HCT116 (cell line): ENCODE measurements at regions not wholly inside any gene's neighbourhood (a gene's known extent, or its start where the extent isn't known, plus 50 kb on each side); places are given as distances from the start of the nearest gene placed in this dataset.

ENCODE experiments used
- ATAC-seq: fragments of 200-7000 bp; cut with Tn5 transposase; 2 replicates; pipeline ENCODE4 v1.9.1; 2020; ENCODE audit warnings: mild to moderate bottlenecking, moderate library complexity
- BruUV-seq: library from RNA; stranded (reverse); fragments of 400-500 nt; replicated peaks from 2 replicates; lab custom pipeline; 2021; lab: Mats Ljungman, UMichigan
- CTCF ChIA-PET: fragments of 300-600 bp; sonication (Branson Sonifier 250); formaldehyde crosslinking; loops from one replicate; lab custom pipeline; 2021; ENCODE audit warnings: antibody characterized with exemption; lab: Charles Lee
- POLR2A ChIA-PET: fragments of 300-600, 350-600 bp; sonication (Branson Sonifier 250); formaldehyde crosslinking; loops from one replicate; lab custom pipeline; 2021; ENCODE audit warnings: antibody characterized with exemption; lab: Charles Lee
- RAD21 ChIA-PET, 2 experiments: fragments of 300-600 bp; sonication (Branson Sonifier 250); formaldehyde crosslinking; loops; one replicate each; lab custom pipeline; 2023; ENCODE audit warnings: low total read pairs in 2 of 2; ENCODE audit not compliant: uncharacterized antibody in 2 of 2, unreplicated experiment in 2 of 2, low non-redundant PET in 1 of 2; lab: Charles Lee
- DNase-seq: peaks from one replicate; pipeline ENCODE4 v3.0.0-alpha.2; 2010; ENCODE audit warnings: low read depth, low spot score
- H2AFZ ChIP-seq: fragments of 200-600 bp; shearing (Covaris generic), sonication (generic); 2 replicates; pipeline ENCODE4 v1.6.1; 2017; ENCODE audit warnings: low read depth, mixed run types, mixed read lengths, antibody characterized with exemption, low read length; ENCODE audit not compliant: poor library complexity, severe bottlenecking
- H3K27ac ChIP-seq: 2 replicates; pipeline ENCODE4 v1.5.1; 2012; ENCODE audit warnings: low read depth, low read length
- H3K27me3 ChIP-seq: fragments of 200-600 bp; sonication (generic); 2 replicates; pipeline ENCODE4 v1.6.1; 2016; ENCODE audit warnings: mixed run types, low read length, mixed read lengths; ENCODE audit not compliant: insufficient read depth
- H3K36me3 ChIP-seq, 2 experiments: fragments of 200-500 bp in 1 of 2; fragments of 200-600 bp in 1 of 2; sonication (Bioruptor generic) in 1 of 2; sonication (generic) in 1 of 2; 2 replicates each; pipeline versions ENCODE4 v1.5.1 to v1.6.1; 2014 to 2016; ENCODE audit warnings: low read length in 2 of 2, inconsistent platforms in 1 of 2, mixed read lengths in 1 of 2, mixed run types in 1 of 2; ENCODE audit not compliant: insufficient read depth in 2 of 2, control insufficient read depth in 1 of 2
- H3K4me1 ChIP-seq, 2 experiments: fragments of 200-600 bp in 1 of 2; sonication (generic) in 1 of 2; 2 replicates each; pipeline versions ENCODE4 v1.5.1 to v1.6.1; 2012 to 2017; ENCODE audit warnings: low read length in 2 of 2, inconsistent platforms in 1 of 2, mild to moderate bottlenecking in 1 of 2, mixed read lengths in 1 of 2, mixed run types in 1 of 2, moderate library complexity in 1 of 2; ENCODE audit not compliant: insufficient read depth in 2 of 2, control insufficient read depth in 1 of 2
- H3K4me2 ChIP-seq: fragments of 200-600 bp; sonication (generic); 2 replicates; pipeline ENCODE4 v1.6.1; 2017; ENCODE audit warnings: mixed run types, low read length, mixed read lengths
- H3K4me3 ChIP-seq, 2 experiments: fragments of 200-600 bp in 1 of 2; sonication (generic) in 1 of 2; replicated peaks in 1 of 2; 2 replicates each; pipeline ENCODE4 v1.5.1; 2011 to 2016; ENCODE audit warnings: low read length in 2 of 2, control low read depth in 1 of 2, low read depth in 1 of 2, mild to moderate bottlenecking in 1 of 2, mixed read lengths in 1 of 2, mixed run types in 1 of 2
- H3K79me2 ChIP-seq: fragments of 200-600 bp; sonication (generic); 2 replicates; pipeline ENCODE4 v1.6.1; 2017; ENCODE audit warnings: mild to moderate bottlenecking, mixed run types, low read length, moderate library complexity, mixed read lengths; ENCODE audit not compliant: insufficient read depth
- H3K9ac ChIP-seq: fragments of 200-600 bp; sonication (generic); 2 replicates; pipeline ENCODE4 v1.6.1; 2016; ENCODE audit warnings: low read length, mixed read lengths
- H3K9me2 ChIP-seq: fragments of 200-600 bp; sonication (generic), shearing (Covaris generic); 2 replicates; pipeline ENCODE4 v1.6.1; 2017; ENCODE audit warnings: mixed run types, mild to moderate bottlenecking, moderate library complexity; ENCODE audit not compliant: insufficient read depth
- H3K9me3 ChIP-seq, 2 experiments: fragments of 200-500 bp in 1 of 2; fragments of 200-600 bp in 1 of 2; sonication (Bioruptor generic) in 1 of 2; sonication (generic) in 1 of 2; 2 replicates each; pipeline ENCODE4 v1.6.1; 2014 to 2017; ENCODE audit warnings: low read length in 2 of 2, mixed read lengths in 2 of 2, inconsistent platforms in 1 of 2, low read depth in 1 of 2, mild to moderate bottlenecking in 1 of 2, mixed run types in 1 of 2, moderate library complexity in 1 of 2; ENCODE audit not compliant: control insufficient read depth in 1 of 2, insufficient read depth in 1 of 2
- H4K20me1 ChIP-seq: fragments of 200-600 bp; sonication (generic), shearing (Covaris generic); 2 replicates; pipeline ENCODE4 v1.6.1; 2017; ENCODE audit warnings: mixed run types, mild to moderate bottlenecking, moderate library complexity; ENCODE audit not compliant: insufficient read depth
- ELF1 ChIP-seq: IDR thresholded peaks from 2 replicates; pipeline ENCODE4 v1.6.1; 2012; ENCODE audit warnings: low read depth, borderline replicate concordance
- EZH2phosphoT487 ChIP-seq: fragments of 200-600 bp; IDR thresholded peaks from 2 replicates; pipeline ENCODE4 v1.6.1; 2018; ENCODE audit warnings: antibody characterized with exemption, borderline replicate concordance
- POLR2AphosphoS5 ChIP-seq: IDR thresholded peaks from 2 replicates; pipeline ENCODE4 v1.6.1; 2011; ENCODE audit warnings: mild to moderate bottlenecking, low read depth, low read length, moderate library complexity
- SIN3A ChIP-seq: IDR thresholded peaks from 2 replicates; pipeline ENCODE4 v1.6.1; 2012; ENCODE audit warnings: low read depth
- SP1 ChIP-seq: IDR thresholded peaks from 2 replicates; pipeline ENCODE4 v1.6.1; 2012; ENCODE audit warnings: low read depth
- SRF ChIP-seq: IDR thresholded peaks from 2 replicates; pipeline ENCODE4 v1.6.1; 2012; ENCODE audit warnings: low read depth
- TCF7L2 ChIP-seq: IDR thresholded peaks from 2 replicates; pipeline ENCODE4 v1.7.0; 2011; ENCODE audit warnings: borderline replicate concordance, inconsistent platforms; ENCODE audit not compliant: insufficient read depth, insufficient read length; ENCODE audit errors: extremely low read depth
- ZFX ChIP-seq: fragments of 450-650 bp; IDR thresholded peaks from 2 replicates; pipeline ENCODE4 v1.6.1; 2017
- ZNF274 ChIP-seq: fragments of 200-500 bp; sonication (Bioruptor generic); IDR thresholded peaks from 2 replicates; pipeline ENCODE4 v1.6.1; 2014; ENCODE audit warnings: mild to moderate bottlenecking, low read depth, low read length, inconsistent platforms
- intact Hi-C: fragments of 100-400 bp; cut with micrococcal nuclease; formaldehyde crosslinking; loops from 2 replicates; pipeline ENCODE4 v1.10.0; 2022
- TF ChIP-seq, protein P1 (sequence below): IDR thresholded peaks from 2 replicates; pipeline ENCODE4 v1.6.1; 2012
- TF ChIP-seq, protein P2 (sequence below): IDR thresholded peaks from 2 replicates; pipeline ENCODE4 v1.6.1; 2012
- TF ChIP-seq, protein P3 (sequence below), 3 experiments: fragments of 200-600 bp in 1 of 3; sonication (generic) in 1 of 3; IDR thresholded peaks in 2 of 3; conservative IDR thresholded peaks in 1 of 3; 2 replicates each; pipeline ENCODE4 v1.5.1; 2012 to 2017; ENCODE audit warnings: low read depth in 2 of 3, low read length in 2 of 3, antibody characterized with exemption in 1 of 3, borderline replicate concordance in 1 of 3, control low read depth in 1 of 3, mild to moderate bottlenecking in 1 of 3, mixed read lengths in 1 of 3, mixed run types in 1 of 3, moderate library complexity in 1 of 3; ENCODE audit not compliant: insufficient read depth in 1 of 3

DNA sequence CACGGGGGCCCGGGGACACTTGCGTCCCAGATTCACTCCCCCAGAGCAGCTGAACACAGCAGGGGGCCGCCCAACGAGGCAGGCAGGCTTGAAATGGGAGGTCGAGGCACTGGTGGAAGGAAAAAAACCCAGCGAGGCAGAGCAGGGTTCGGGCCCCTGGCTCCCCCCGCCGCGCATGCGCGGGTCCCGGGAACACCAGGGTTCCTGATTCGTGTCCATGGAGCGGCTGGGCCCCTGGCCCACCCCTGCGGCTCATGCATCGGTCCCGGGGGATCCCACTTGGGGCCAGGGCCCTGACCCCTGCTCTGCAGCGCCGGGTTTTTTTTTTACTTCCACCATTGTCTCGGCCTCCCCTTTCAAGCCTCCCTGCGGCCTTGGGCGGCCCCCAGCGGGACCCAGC is 321.5 kb downstream of the ALG10 start:
- CTCF ChIA-PET: no interaction called here
- H3K36me3 ChIP-seq: no peaks in the 10 kb centered on the region
- H4K20me1 ChIP-seq: no peaks in the 10 kb centered on the region
- no TSS peak for BruUV-seq
- POLR2A ChIA-PET: no interaction called here
- TF ChIP-seq ZNF274 (no peak), POLR2AphosphoS5 (no peak), SP1 (no peak), ZFX (no peak), SRF (no peak), TCF7L2 (no peak), SIN3A (no peak), EZH2phosphoT487 (no peak), ELF1 (no peak)
- TF ChIP-seq, protein P1, sequence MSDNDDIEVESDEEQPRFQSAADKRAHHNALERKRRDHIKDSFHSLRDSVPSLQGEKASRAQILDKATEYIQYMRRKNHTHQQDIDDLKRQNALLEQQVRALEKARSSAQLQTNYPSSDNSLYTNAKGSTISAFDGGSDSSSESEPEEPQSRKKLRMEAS: no peak
- TF ChIP-seq, protein P2, sequence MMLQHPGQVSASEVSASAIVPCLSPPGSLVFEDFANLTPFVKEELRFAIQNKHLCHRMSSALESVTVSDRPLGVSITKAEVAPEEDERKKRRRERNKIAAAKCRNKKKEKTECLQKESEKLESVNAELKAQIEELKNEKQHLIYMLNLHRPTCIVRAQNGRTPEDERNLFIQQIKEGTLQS: no peak
- TF ChIP-seq, protein P3, sequence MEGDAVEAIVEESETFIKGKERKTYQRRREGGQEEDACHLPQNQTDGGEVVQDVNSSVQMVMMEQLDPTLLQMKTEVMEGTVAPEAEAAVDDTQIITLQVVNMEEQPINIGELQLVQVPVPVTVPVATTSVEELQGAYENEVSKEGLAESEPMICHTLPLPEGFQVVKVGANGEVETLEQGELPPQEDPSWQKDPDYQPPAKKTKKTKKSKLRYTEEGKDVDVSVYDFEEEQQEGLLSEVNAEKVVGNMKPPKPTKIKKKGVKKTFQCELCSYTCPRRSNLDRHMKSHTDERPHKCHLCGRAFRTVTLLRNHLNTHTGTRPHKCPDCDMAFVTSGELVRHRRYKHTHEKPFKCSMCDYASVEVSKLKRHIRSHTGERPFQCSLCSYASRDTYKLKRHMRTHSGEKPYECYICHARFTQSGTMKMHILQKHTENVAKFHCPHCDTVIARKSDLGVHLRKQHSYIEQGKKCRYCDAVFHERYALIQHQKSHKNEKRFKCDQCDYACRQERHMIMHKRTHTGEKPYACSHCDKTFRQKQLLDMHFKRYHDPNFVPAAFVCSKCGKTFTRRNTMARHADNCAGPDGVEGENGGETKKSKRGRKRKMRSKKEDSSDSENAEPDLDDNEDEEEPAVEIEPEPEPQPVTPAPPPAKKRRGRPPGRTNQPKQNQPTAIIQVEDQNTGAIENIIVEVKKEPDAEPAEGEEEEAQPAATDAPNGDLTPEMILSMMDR (IDR thresholded peaks at IDR 0.05 in 2 of 3, conservative IDR thresholded peaks at IDR 0.05 in 1 of 3; ENCODE audit: borderline replicate concordance in 1 of 3, insufficient read depth in 1 of 3, low read depth in 2 of 3, low read length in 2 of 3): no peak
- RAD21 ChIA-PET: no interaction called here
- intact Hi-C loops: no loop called here
- no peaks in the 10 kb centered on the region for H3K4me1 ChIP-seq
- no peak overlapping the region for H2AFZ ChIP-seq
- no peak overlapping the region for H3K27ac ChIP-seq
- no peaks in the 10 kb centered on the region for H3K79me2 ChIP-seq
- no peaks in the 10 kb centered on the region for H3K9me3 ChIP-seq
- no peaks in the 10 kb centered on the region for H3K9me2 ChIP-seq
- ATAC-seq (no peak), DNase-seq (no peak)
- H3K4me3 ChIP-seq: no peak overlapping the region
- no peak overlapping the region for H3K4me2 ChIP-seq
- no peaks in the 10 kb centered on the region for H3K27me3 ChIP-seq
- no peak overlapping the region for H3K9ac ChIP-seq
